ENCODE measurements at regions not wholly inside any gene's neighbourhood (a gene's known extent, or its start where the extent isn't known, plus 50 kb on each side); places are given as distances from the start of the nearest gene placed in this dataset.

DNA sequence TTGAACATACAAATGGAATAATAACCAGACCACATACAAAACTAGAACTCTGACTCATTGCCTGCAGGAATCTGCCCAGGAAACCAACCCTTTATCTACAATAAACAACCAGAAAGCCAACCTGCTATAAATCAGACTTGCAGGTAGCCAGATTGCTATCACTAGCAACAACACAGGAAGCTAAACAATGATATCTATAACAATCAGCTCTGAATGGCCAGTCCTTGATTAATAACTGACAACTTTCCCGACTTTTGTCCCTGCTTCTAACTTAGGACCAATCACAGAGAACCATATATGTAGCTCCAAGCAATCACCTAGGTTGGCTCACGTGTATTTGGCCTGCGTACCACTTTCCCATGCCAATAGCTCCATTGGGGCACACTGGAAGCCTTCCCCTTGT lies 470.8 kb downstream of the RIT2 start:
- Histone ChIP-seq H3K27ac (no peak overlapping the region), H3K36me3 (no peaks in the 10 kb centered on the region), H3K4me3 (no peak overlapping the region), H3K9me3 (no peaks in the 10 kb centered on the region), H3K27me3 (no peaks in the 10 kb centered on the region), H3K4me1 (no peaks in the 10 kb centered on the region)
- TF ChIP-seq, protein P1, sequence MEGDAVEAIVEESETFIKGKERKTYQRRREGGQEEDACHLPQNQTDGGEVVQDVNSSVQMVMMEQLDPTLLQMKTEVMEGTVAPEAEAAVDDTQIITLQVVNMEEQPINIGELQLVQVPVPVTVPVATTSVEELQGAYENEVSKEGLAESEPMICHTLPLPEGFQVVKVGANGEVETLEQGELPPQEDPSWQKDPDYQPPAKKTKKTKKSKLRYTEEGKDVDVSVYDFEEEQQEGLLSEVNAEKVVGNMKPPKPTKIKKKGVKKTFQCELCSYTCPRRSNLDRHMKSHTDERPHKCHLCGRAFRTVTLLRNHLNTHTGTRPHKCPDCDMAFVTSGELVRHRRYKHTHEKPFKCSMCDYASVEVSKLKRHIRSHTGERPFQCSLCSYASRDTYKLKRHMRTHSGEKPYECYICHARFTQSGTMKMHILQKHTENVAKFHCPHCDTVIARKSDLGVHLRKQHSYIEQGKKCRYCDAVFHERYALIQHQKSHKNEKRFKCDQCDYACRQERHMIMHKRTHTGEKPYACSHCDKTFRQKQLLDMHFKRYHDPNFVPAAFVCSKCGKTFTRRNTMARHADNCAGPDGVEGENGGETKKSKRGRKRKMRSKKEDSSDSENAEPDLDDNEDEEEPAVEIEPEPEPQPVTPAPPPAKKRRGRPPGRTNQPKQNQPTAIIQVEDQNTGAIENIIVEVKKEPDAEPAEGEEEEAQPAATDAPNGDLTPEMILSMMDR (IDR thresholded peaks at IDR 0.05), result no peak
- no peak for TF ChIP-seq POLR2A (IDR thresholded peaks at IDR 0.05)
- DNase-seq, result no peak
- intact Hi-C loops (cut with DNase I), result no loop called here
- no peak for ATAC-seq
- WGBS (ENCODE audit: insufficient coverage, low coverage, low lambda C conversion rate, missing lambda C conversion rate), result 61% methylated on average over 2 of the region's 3 CpGs

DNA sequence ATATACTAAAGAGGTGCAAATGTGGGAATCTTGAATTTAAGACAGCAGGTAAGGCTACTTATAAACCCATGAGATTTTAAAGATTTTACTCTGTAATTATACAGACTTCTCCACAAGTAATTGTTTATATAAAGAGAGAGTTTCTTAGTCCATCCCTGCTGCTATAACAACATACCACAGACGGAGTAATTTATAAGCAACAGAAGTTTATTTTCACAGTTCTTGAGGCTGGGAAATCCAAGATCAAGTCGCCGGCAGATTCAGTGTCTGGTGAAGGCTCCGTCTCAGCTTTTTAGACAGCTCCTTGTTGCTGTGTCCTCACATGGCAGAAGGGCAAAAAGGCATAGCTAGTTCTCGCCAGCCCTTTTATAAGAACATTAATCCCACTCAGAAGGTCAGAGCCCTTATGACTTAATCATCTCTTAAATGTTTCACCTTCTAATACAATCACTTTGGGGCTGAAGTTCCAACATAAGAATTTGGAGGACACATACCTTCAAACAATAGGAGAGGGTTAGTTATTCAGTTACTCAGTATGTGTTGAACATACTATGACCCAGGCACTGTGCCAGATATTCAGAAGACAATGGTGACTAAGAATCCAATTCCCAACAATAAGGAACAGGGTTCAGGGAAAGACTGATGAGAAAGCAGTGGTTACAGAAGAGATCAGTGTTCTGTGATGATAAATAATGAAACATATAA lies 466.0 kb downstream of the RIT2 start:
- Histone ChIP-seq H3K27me3 (no peaks in the 10 kb centered on the region), H3K4me1 (no peaks in the 10 kb centered on the region), H3K4me3 (no peak overlapping the region), H3K9me3 (no peaks in the 10 kb centered on the region), H3K27ac (no peak overlapping the region), H3K36me3 (no peaks in the 10 kb centered on the region)
- intact Hi-C loops (cut with DNase I), result no loop called here
- DNase-seq (no peak), ATAC-seq (no peak)
- WGBS (ENCODE audit: insufficient coverage, low coverage, low lambda C conversion rate, missing lambda C conversion rate), result 77% methylated on average over 5 of the region's 5 CpGs
- TF ChIP-seq, protein P1 (IDR thresholded peaks at IDR 0.05), result no peak
- TF ChIP-seq POLR2A (IDR thresholded peaks at IDR 0.05), result no peak

DNA sequence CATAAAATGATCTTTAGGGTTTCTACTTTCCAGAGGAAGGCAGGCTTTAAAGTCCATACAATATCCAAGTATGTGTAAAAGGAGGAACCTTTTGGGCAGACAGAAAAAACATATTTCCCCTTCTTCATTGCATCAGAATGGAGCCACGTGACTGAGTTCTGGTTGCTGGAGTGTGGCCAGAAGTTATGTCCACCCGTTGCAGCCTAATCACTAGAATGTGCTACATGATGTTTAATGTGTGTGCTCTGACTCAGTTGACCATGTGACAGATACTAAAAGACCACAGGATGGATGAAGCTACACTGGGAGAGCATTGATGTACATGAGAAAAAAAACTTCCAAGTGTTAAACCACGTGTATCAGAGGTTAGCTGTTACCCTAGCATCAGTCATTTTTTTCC lies 460.9 kb downstream of the RIT2 start:
- ATAC-seq, result no peak
- TF ChIP-seq, protein P1 (IDR thresholded peaks at IDR 0.05), result no peak
- TF ChIP-seq POLR2A (IDR thresholded peaks at IDR 0.05), result no peak
- Histone ChIP-seq H3K27me3 (no peaks in the 10 kb centered on the region), H3K9me3 (no peaks in the 10 kb centered on the region), H3K4me1 (no peaks in the 10 kb centered on the region), H3K36me3 (no peaks in the 10 kb centered on the region), H3K4me3 (no peak overlapping the region), H3K27ac (no peak overlapping the region)
- 29% methylated on average over 3 of the region's 3 CpGs for WGBS (ENCODE audit: insufficient coverage, low coverage, low lambda C conversion rate, missing lambda C conversion rate)
- intact Hi-C loops (cut with DNase I), result no loop called here
- DNase-seq, result no peak

DNA sequence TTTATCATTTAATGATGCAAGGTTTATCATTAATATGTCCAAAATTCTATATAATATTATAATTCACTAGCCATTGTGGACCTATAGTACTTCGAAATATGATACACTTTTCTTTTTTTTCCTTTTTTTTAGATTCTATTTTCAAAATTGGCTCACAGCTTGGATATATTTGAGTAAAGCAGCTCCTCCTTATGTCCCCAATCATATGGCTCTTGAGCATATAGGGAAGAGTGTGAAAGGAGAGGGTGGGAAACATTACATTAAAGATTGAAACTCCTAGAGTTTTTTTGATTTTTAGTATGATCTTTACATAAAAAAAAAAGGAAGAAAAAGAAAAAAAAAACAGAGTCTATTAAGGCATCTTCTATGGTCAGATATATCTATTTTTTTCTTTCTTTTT lies 457.9 kb downstream of the RIT2 start:
- Histone ChIP-seq H3K4me1 (no peaks in the 10 kb centered on the region), H3K36me3 (no peaks in the 10 kb centered on the region), H3K27ac (no peak overlapping the region), H3K4me3 (no peak overlapping the region), H3K27me3 (no peaks in the 10 kb centered on the region), H3K9me3 (no peaks in the 10 kb centered on the region)
- intact Hi-C loops (cut with DNase I), result no loop called here
- no peak for TF ChIP-seq POLR2A (IDR thresholded peaks at IDR 0.05)
- TF ChIP-seq, protein P1 (IDR thresholded peaks at IDR 0.05), result no peak
- WGBS (ENCODE audit: insufficient coverage, low coverage, low lambda C conversion rate, missing lambda C conversion rate), result 75% methylated on average over 1 of the region's 1 CpG
- ATAC-seq, result no peak
- no peak for DNase-seq
